ENCODE measurements at regions not wholly inside any gene's neighbourhood (a gene's known extent, or its start where the extent isn't known, plus 50 kb on each side); places are given as distances from the start of the nearest gene placed in this dataset.

DNA sequence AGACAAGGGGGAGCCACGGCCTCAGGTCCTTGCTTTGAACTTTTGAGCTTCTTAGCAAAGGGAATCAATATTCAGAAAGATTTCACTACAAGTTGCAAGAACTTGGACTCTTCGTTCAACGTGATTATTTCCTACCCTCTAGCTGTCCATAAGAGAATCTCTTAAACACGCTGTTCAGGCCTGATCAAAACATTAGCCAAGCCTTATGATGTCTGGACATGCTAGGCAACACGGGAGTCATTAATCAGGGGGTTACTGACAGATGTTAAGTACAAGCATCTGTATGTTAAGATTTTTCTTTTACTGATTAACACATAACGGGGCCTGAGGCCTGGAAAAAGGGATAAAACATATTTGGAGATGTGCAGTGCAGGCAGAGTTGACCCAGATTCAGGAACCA is 138.9 kb upstream of the IL1RAPL2 start:
- TF ChIP-seq, protein P1, sequence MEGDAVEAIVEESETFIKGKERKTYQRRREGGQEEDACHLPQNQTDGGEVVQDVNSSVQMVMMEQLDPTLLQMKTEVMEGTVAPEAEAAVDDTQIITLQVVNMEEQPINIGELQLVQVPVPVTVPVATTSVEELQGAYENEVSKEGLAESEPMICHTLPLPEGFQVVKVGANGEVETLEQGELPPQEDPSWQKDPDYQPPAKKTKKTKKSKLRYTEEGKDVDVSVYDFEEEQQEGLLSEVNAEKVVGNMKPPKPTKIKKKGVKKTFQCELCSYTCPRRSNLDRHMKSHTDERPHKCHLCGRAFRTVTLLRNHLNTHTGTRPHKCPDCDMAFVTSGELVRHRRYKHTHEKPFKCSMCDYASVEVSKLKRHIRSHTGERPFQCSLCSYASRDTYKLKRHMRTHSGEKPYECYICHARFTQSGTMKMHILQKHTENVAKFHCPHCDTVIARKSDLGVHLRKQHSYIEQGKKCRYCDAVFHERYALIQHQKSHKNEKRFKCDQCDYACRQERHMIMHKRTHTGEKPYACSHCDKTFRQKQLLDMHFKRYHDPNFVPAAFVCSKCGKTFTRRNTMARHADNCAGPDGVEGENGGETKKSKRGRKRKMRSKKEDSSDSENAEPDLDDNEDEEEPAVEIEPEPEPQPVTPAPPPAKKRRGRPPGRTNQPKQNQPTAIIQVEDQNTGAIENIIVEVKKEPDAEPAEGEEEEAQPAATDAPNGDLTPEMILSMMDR (conservative IDR thresholded peaks at IDR 0.05; ENCODE audit: low read depth, low read length), result no peak
- no peak for TF ChIP-seq EZH2phosphoT487 (IDR thresholded peaks at IDR 0.05; ENCODE audit: borderline replicate concordance, low read length)
